Keratinocyte (primary cell): ENCODE measurements at regions not wholly inside any gene's neighbourhood (a gene's known extent, or its start where the extent isn't known, plus 50 kb on each side); places are given as distances from the start of the nearest gene placed in this dataset.

ENCODE experiments used
- DNase-seq: peaks from one replicate; pipeline ENCODE4 v3.0.0-alpha.2; 2011; ENCODE audit warnings: low read depth, missing footprints, low spot score
- FAIRE-seq: peaks from 2 replicates; lab custom pipeline; 2011; peaks lifted over from hg19 to GRCh38; lab: Jason Lieb, UNC
- H2AFZ ChIP-seq: 2 replicates; pipeline ENCODE4 v1.6.0; 2012; ENCODE audit warnings: low read length, control low read depth, inconsistent platforms; ENCODE audit not compliant: control insufficient read depth
- H3K27ac ChIP-seq: 2 replicates; pipeline ENCODE4 v1.5.1; 2011; ENCODE audit warnings: low read length; ENCODE audit not compliant: control insufficient read depth, insufficient read depth
- H3K27me3 ChIP-seq: 3 replicates; pipeline ENCODE4 v1.6.0; 2011; ENCODE audit warnings: low read length; ENCODE audit not compliant: control insufficient read depth, insufficient read depth; ENCODE audit errors: extremely low read depth
- H3K36me3 ChIP-seq, 2 experiments: 2 replicates in 1 of 2; 3 replicates in 1 of 2; pipeline ENCODE4 v1.5.1; 2011; ENCODE audit warnings: low read length in 2 of 2, mild to moderate bottlenecking in 1 of 2; ENCODE audit not compliant: control insufficient read depth in 2 of 2, insufficient read depth in 2 of 2; ENCODE audit errors: extremely low read depth in 1 of 2
- H3K4me1 ChIP-seq: 3 replicates; pipeline ENCODE4 v1.5.1; 2011; ENCODE audit warnings: low read length; ENCODE audit not compliant: control insufficient read depth, insufficient read depth; ENCODE audit errors: extremely low read depth
- H3K4me2 ChIP-seq: 3 replicates; pipeline ENCODE4 v1.6.0; 2011; ENCODE audit warnings: low read depth, low read length; ENCODE audit not compliant: control insufficient read depth, insufficient read depth; ENCODE audit errors: extremely low read depth
- H3K4me3 ChIP-seq, 3 experiments: fragments of 200-600 bp in 1 of 3; sonication (generic) in 1 of 3; 2 replicates in 2 of 3; 3 replicates in 1 of 3; pipeline ENCODE4 v1.5.1; 2011 to 2016; ENCODE audit warnings: low read length in 3 of 3, mild to moderate bottlenecking in 3 of 3, control low read depth in 2 of 3, inconsistent platforms in 1 of 3, low read depth in 1 of 3, mixed read lengths in 1 of 3, mixed run types in 1 of 3, moderate library complexity in 1 of 3; ENCODE audit not compliant: control insufficient read depth in 2 of 3, insufficient read depth in 2 of 3; ENCODE audit errors: extremely low read depth in 1 of 3
- H3K79me2 ChIP-seq: 2 replicates; pipeline ENCODE4 v1.6.0; 2012; ENCODE audit warnings: low read length; ENCODE audit not compliant: control insufficient read depth, insufficient read depth
- H3K9ac ChIP-seq: 3 replicates; pipeline ENCODE4 v1.6.0; 2011; ENCODE audit warnings: low read length; ENCODE audit not compliant: control insufficient read depth, insufficient read depth; ENCODE audit errors: extremely low read depth
- H3K9me1 ChIP-seq: 3 replicates; pipeline ENCODE4 v1.6.0; 2011; ENCODE audit warnings: low read length; ENCODE audit not compliant: control insufficient read depth, insufficient read depth; ENCODE audit errors: extremely low read depth
- H3K9me3 ChIP-seq: 2 replicates; pipeline ENCODE4 v1.5.1; 2012; ENCODE audit warnings: low read depth, low read length; ENCODE audit not compliant: control insufficient read depth
- H4K20me1 ChIP-seq: 3 replicates; pipeline ENCODE4 v1.6.0; 2011; ENCODE audit warnings: low read length; ENCODE audit not compliant: control insufficient read depth, insufficient read depth; ENCODE audit errors: extremely low read depth
- EZH2 ChIP-seq: IDR thresholded peaks from one replicate; pipeline ENCODE4 v1.6.1; 2012; ENCODE audit warnings: inconsistent platforms, mild to moderate bottlenecking, low read length, moderate library complexity
- dilution Hi-C: fragments of 300-500 bp; cut with MboI; formaldehyde crosslinking; loops from one replicate; pipeline ENCODE4 v1.7.0; 2020; ENCODE audit warnings: low sequenced_read_pairs; ENCODE audit not compliant: extremely low pct_ligation_motif_present
- TF ChIP-seq, protein P1 (sequence below), 3 experiments: IDR thresholded peaks in 1 of 3; conservative IDR thresholded peaks in 1 of 3; optimal IDR thresholded peaks in 1 of 3; 2 replicates in 2 of 3; 3 replicates in 1 of 3; pipeline versions ENCODE3 to v1.5.1; 2011; ENCODE audit warnings: low read length in 3 of 3, mild to moderate bottlenecking in 3 of 3, moderate library complexity in 2 of 3, control low read depth in 1 of 3, inconsistent platforms in 1 of 3; ENCODE audit not compliant: insufficient read depth in 2 of 3; ENCODE audit errors: extremely low read depth in 1 of 3

DNA sequence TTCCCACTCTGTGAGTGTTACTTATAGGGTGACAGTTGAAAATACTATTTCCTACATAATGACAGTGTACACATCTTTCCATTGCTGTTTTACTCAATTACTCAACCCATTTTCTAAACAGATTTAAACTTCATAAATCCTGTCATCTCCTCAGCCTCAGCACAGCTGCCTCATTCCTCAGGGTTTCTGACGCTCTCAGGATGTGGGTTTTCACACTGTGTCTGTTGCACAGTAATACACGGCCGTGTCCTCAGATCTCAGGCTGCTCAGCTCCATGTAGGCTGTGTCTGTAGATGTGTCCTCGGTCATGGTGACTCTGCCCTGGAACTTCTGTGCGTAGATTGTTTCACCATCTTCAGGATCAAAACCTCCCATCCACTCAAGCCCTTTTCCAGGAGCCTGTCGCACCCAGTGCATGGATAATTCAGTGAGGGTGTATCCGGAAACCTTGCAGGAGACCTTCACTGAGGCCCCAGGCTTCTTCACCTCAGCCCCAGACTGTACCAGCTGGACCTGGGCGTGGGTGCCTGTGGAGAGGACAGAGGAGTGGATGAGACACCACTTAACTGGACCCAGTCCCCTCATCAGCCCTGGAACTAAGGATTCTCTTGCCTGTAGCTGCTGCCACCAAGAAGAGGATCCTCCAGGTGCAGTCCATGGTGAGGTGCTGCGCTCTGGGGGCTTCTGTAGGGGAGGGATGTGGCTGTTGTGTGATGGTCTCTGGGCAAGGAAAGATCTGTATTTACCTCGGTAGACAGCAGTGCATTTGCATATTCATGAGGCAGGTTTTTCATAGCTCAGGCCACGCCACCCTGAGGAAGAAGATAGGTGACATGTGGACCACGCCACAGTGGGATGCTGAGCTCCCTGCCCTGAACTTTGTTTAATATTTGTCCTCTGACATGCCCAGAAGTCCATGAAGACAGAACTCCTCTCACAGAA, 750.2 kb downstream of the TMEM121 start:
- TF ChIP-seq, protein P1, sequence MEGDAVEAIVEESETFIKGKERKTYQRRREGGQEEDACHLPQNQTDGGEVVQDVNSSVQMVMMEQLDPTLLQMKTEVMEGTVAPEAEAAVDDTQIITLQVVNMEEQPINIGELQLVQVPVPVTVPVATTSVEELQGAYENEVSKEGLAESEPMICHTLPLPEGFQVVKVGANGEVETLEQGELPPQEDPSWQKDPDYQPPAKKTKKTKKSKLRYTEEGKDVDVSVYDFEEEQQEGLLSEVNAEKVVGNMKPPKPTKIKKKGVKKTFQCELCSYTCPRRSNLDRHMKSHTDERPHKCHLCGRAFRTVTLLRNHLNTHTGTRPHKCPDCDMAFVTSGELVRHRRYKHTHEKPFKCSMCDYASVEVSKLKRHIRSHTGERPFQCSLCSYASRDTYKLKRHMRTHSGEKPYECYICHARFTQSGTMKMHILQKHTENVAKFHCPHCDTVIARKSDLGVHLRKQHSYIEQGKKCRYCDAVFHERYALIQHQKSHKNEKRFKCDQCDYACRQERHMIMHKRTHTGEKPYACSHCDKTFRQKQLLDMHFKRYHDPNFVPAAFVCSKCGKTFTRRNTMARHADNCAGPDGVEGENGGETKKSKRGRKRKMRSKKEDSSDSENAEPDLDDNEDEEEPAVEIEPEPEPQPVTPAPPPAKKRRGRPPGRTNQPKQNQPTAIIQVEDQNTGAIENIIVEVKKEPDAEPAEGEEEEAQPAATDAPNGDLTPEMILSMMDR (optimal IDR thresholded peaks at IDR 0.05 in 1 of 3, IDR thresholded peaks at IDR 0.05 in 1 of 3, conservative IDR thresholded peaks at IDR 0.05 in 1 of 3; ENCODE audit: extremely low read depth in 1 of 3, insufficient read depth in 2 of 3, low read length in 3 of 3): no peak
- TF ChIP-seq EZH2: no peak
- Histone ChIP-seq H3K4me2 (no peak overlapping the region), H3K4me1 (no peaks in the 10 kb centered on the region), H4K20me1 (no peaks in the 10 kb centered on the region), H3K9me1 (no peaks in the 10 kb centered on the region), H3K9ac (no peak overlapping the region), H2AFZ (no peak overlapping the region), H3K9me3 (no peaks in the 10 kb centered on the region), H3K36me3 (no peaks in the 10 kb centered on the region), H3K27me3 (no peaks in the 10 kb centered on the region), H3K27ac (no peak overlapping the region), H3K79me2 (no peaks in the 10 kb centered on the region), H3K4me3 (no peak overlapping the region)
- dilution Hi-C loops: no loop called here
- FAIRE-seq (no peak), DNase-seq (no peak)

DNA sequence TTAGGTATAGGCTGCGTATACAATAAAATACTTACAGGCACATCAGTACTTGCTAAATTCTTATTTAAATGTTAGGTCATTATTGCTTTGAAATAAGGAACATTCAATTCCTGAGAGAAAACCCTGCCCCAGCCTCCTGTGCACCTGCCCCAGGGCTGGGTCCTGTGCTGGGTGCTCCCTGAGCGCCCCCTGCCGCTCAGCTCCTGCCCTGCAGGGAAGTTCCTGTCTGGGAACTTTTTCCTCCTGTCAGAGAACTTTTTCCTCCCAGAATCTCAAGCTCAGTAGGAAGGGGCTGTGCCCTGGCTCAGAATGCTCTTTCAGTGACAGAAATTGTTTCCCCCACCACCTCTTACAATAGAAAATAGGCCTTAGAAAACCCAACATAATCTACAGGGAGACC, 751.1 kb downstream of the TMEM121 start:
- FAIRE-seq (no peak), DNase-seq (no peak)
- no peaks in the 10 kb centered on the region for H3K27me3 ChIP-seq
- no peak overlapping the region for H3K9ac ChIP-seq
- H3K9me1 ChIP-seq: no peaks in the 10 kb centered on the region
- no peaks in the 10 kb centered on the region for H3K79me2 ChIP-seq
- no peaks in the 10 kb centered on the region for H4K20me1 ChIP-seq
- no peak overlapping the region for H3K4me2 ChIP-seq
- no peak overlapping the region for H3K27ac ChIP-seq
- H2AFZ ChIP-seq: no peak overlapping the region
- dilution Hi-C loops: no loop called here
- no peak overlapping the region for H3K4me3 ChIP-seq
- TF ChIP-seq, protein P1 (optimal IDR thresholded peaks at IDR 0.05 in 1 of 3, IDR thresholded peaks at IDR 0.05 in 1 of 3, conservative IDR thresholded peaks at IDR 0.05 in 1 of 3; ENCODE audit: extremely low read depth in 1 of 3, insufficient read depth in 2 of 3, low read length in 3 of 3): peak in 2 of 3 experiments; percentile 21 to 70
- no peak for TF ChIP-seq EZH2
- H3K4me1 ChIP-seq: no peaks in the 10 kb centered on the region
- H3K9me3 ChIP-seq: no peaks in the 10 kb centered on the region
- no peaks in the 10 kb centered on the region for H3K36me3 ChIP-seq
